ENCODE measurements at regions not wholly inside any gene's neighbourhood (a gene's known extent, or its start where the extent isn't known, plus 50 kb on each side); places are given as distances from the start of the nearest gene placed in this dataset.

DNA sequence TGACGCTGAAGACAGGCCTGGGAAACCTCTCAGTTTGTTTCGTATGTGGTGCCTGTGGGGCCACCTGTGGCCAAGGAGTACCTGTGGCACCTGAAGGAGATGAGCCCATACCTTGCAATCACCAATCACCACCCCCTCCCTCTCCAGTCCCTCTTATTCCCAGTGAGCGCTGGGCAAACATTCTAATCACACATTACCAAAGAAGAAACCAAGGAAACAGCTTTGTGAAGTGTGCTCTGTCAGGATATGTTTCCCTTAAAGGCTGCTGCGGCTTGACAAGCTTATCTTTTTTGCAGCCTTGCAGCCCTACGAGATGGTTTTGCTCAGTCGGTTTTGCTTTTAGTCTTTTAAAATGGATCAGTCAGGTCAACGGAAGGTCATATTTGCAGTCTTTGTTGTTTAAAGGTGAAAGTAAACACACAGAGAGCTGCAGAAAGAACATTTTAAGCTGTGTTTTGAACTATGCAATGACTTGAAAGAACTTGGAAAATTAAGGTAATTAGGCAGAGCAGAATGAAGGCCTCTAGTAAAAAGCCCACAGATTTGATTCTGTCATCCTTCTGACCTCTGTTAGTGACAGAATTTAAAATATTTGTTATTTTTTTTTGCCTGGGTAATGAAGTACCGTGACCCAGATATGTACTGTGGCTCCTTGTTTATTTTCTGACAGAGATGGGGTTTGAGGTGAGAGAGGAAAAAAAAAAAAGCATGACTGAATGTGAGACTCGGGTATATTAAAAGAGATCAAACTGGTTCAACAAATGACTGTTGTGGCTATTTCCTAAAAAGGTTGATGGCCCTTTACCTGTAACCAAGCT lies 461.4 kb downstream of the NSUN3 start:
- H3K27me3 ChIP-seq, result no peaks in the 10 kb centered on the region
- TF ChIP-seq CTCF (IDR thresholded peaks at IDR 0.05) (no peak), EP300 (IDR thresholded peaks at IDR 0.05) (no peak), POLR2AphosphoS5 (IDR thresholded peaks at IDR 0.05) (no peak), POLR2A (IDR thresholded peaks at IDR 0.05) (no peak)
- WGBS, 5 donors, result 12 to 33% (median 23%) methylated on average over 9 of the region's 9 CpGs
- H3K27ac ChIP-seq, result peak overlapping the region in 3 of 5 donors; percentile 9 to 29 (median 14)
- H3K4me1 ChIP-seq, result peaks cover 0 to 16% (median 8%) of the 10 kb centered on the region in 4 donors
- H3K4me3 ChIP-seq, result no peak overlapping the region
- DNase-seq, result peak in 1 of 2 donors; percentile 57
- H3K36me3 ChIP-seq, result no peaks in the 10 kb centered on the region
- intact Hi-C loops (cut with DNase I; ENCODE audit: low total_unique reads), result no loop called here
- H3K9me3 ChIP-seq, result no peaks in the 10 kb centered on the region

DNA sequence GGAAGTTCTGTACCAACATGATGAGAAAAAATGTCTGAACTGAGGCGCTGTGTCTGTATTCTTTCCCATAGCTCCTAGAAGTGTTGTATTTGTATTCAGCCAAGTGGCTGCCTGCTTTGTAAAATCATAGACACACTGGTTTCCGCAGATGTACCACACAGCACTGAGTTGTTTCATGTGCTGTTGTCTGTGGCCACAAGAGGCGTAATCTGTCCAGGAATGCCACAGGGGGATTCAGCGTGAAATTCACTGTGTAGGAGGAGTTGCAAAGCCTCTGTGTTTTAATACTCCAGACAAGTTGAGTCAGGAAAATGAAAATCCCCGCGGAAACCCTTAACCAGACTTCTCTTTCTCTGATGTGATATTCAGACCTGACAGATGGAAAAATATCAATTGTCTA lies 462.2 kb downstream of the NSUN3 start:
- Histone ChIP-seq H3K4me1 (peaks cover 0 to 16% (median 8%) of the 10 kb centered on the region in 4 donors), H3K27me3 (no peaks in the 10 kb centered on the region), H3K4me3 (no peak overlapping the region), H3K9me3 (no peaks in the 10 kb centered on the region), H3K27ac (peak overlapping the region in 1 of 5 donors; percentile 29), H3K36me3 (no peaks in the 10 kb centered on the region)
- peak in 1 of 2 donors; percentile 70 for DNase-seq
- TF ChIP-seq POLR2A (IDR thresholded peaks at IDR 0.05) (no peak), CTCF (IDR thresholded peaks at IDR 0.05) (peak in 1 of 7 experiments; percentile 41)
- intact Hi-C loops (cut with DNase I; ENCODE audit: low total_unique reads), result no loop called here
- 43 to 69% (median 57%) methylated on average over 6 of the region's 6 CpGs for WGBS, 5 donors

DNA sequence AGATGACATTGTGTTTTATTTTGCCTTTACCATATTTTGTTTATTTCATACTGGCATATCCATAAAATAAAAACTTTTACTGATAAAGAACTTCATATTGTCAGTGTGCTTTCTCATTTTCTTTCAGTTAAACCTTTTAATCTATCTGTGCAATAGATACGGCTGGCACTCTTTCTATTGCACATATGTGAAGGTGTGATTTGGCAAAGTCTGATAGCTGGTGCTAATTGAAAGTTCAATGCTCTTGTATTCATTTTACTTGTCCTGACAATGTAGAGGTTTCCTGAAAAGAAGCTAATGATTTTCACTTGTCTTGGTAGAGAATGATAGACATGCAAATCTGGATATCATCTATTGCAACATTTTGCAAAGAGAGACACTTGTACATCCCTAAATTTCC lies 467.0 kb downstream of the NSUN3 start:
- Histone ChIP-seq H3K4me1 (peaks cover 0 to 3% (median 0%) of the 10 kb centered on the region in 4 donors), H3K36me3 (no peaks in the 10 kb centered on the region), H3K9me3 (no peaks in the 10 kb centered on the region), H3K27ac (no peak overlapping the region), H3K27me3 (no peaks in the 10 kb centered on the region), H3K4me3 (no peak overlapping the region)
- no peak for DNase-seq
- WGBS, 5 donors, result 80 to 97% (median 93%) methylated on average over 1 of the region's 1 CpG
- no peak for TF ChIP-seq CTCF (IDR thresholded peaks at IDR 0.05)
- TF ChIP-seq POLR2AphosphoS5 (IDR thresholded peaks at IDR 0.05), result no peak
- TF ChIP-seq EP300 (IDR thresholded peaks at IDR 0.05), result no peak
- no peak for TF ChIP-seq POLR2A (IDR thresholded peaks at IDR 0.05)
- intact Hi-C loops (cut with DNase I; ENCODE audit: low total_unique reads), result no loop called here

DNA sequence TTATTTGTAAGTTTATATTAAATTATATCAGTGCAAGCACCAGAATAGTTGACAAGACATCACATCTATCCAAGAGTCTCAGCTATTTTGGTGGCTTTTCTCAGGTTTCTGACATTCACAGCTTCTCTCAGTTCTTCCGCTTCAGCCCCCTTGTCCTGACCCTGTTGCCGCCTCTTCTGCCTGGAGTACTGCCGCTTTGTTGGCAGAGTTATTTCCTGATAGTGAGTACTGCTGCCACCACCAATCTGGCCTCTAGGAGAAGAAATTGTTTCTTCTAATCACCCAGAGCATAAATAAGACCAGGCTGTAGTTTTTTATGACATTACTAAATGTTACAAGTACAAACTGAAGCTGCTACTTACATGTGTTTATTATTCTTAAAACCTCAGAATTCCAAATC lies 470.1 kb downstream of the NSUN3 start:
- TF ChIP-seq POLR2A (IDR thresholded peaks at IDR 0.05), result no peak
- TF ChIP-seq EP300 (IDR thresholded peaks at IDR 0.05), result no peak
- TF ChIP-seq CTCF (IDR thresholded peaks at IDR 0.05), result no peak
- no peak for TF ChIP-seq POLR2AphosphoS5 (IDR thresholded peaks at IDR 0.05)
- no peaks in the 10 kb centered on the region for H3K4me1 ChIP-seq
- H3K36me3 ChIP-seq, result no peaks in the 10 kb centered on the region
- H3K4me3 ChIP-seq, result no peak overlapping the region
- H3K27ac ChIP-seq, result no peak overlapping the region
- 87 to 97% (median 93%) methylated on average over 3 of the region's 3 CpGs for WGBS, 5 donors
- no peaks in the 10 kb centered on the region for H3K27me3 ChIP-seq
- intact Hi-C loops (cut with DNase I; ENCODE audit: low total_unique reads), result no loop called here
- no peak for DNase-seq
- H3K9me3 ChIP-seq, result no peaks in the 10 kb centered on the region

All from stomach (tissue), 8 donors.